Gastrocnemius medialis (tissue), 4 donors: ENCODE measurements at regions not wholly inside any gene's neighbourhood (a gene's known extent, or its start where the extent isn't known, plus 50 kb on each side); places are given as distances from the start of the nearest gene placed in this dataset.

ENCODE experiments used
- ATAC-seq, 2 donors: fragments of 150-250 bp; one replicate each; pipeline ENCODE4 v1.9.1; 2016
- DNase-seq, 2 donors: peaks; one replicate each; pipeline ENCODE4 v3.0.0-alpha.2; 2019
- H3K27ac ChIP-seq, 4 donors: fragments of 200-600 bp; sonication (generic); 1 replicate in 1 of 4; 2 replicates in 3 of 4; pipeline ENCODE4 v1.5.1; 2016 to 2018; ENCODE audit warnings: mild to moderate bottlenecking in 2 of 4, moderate library complexity in 1 of 4
- H3K27me3 ChIP-seq, 3 donors: fragments of 200-600 bp; sonication (generic) in 2 of 3; 1 replicate in 1 of 3; 2 replicates in 2 of 3; pipeline versions ENCODE4 v1.5.1 to v1.6.0; 2016 to 2019; ENCODE audit warnings: mild to moderate bottlenecking in 1 of 3, moderate library complexity in 1 of 3
- H3K36me3 ChIP-seq, 2 donors: fragments of 200-600 bp; sonication (generic) in 1 of 2; one replicate each; pipeline ENCODE4 v1.5.1; 2017 to 2018
- H3K4me1 ChIP-seq, 2 donors: fragments of 200-600 bp; sonication (generic) in 1 of 2; one replicate each; pipeline ENCODE4 v1.5.1; 2016 to 2017; ENCODE audit warnings: mild to moderate bottlenecking in 2 of 2
- H3K4me3 ChIP-seq, 4 donors: fragments of 200-600 bp; sonication (generic) in 3 of 4; 1 replicate in 1 of 4; 2 replicates in 3 of 4; pipeline ENCODE4 v1.5.1; 2016 to 2019; ENCODE audit warnings: mild to moderate bottlenecking in 2 of 4
- H3K9me3 ChIP-seq, 3 donors: fragments of 200-600 bp; sonication (generic) in 2 of 3; 1 replicate in 1 of 3; 2 replicates in 2 of 3; pipeline ENCODE4 v1.5.1; 2016 to 2019
- POLR2A ChIP-seq, 2 donors: fragments of 450-650 bp; IDR thresholded peaks; one replicate each; pipeline ENCODE4 v1.6.1; 2017; ENCODE audit warnings: antibody characterized with exemption in 2 of 2, mild to moderate bottlenecking in 2 of 2, moderate library complexity in 2 of 2
- in situ Hi-C, 4 donors: fragments of 200-750 bp; cut with MboI; loops; one replicate each; pipeline versions ENCODE4 v1.15.0 to v1.8.0; 2017; ENCODE audit warnings: low sequenced_read_pairs in 4 of 4
- intact Hi-C: fragments of 100-400 bp; cut with DNase I; formaldehyde crosslinking; loops from one replicate; pipeline ENCODE4 v1.15.1; 2023; ENCODE audit warnings: low total_unique reads
- TF ChIP-seq, protein P1 (sequence below), 5 experiments: fragments of 450-650 bp in 3 of 5; fragments of 200-600 bp in 2 of 5; sonication (generic) in 2 of 5; IDR thresholded peaks in 4 of 5; conservative IDR thresholded peaks in 1 of 5; 1 replicate in 4 of 5; 2 replicates in 1 of 5; pipeline ENCODE4 v1.5.1; 2016 to 2019; ENCODE audit warnings: antibody characterized with exemption in 5 of 5, mild to moderate bottlenecking in 3 of 5, moderate library complexity in 3 of 5

DNA sequence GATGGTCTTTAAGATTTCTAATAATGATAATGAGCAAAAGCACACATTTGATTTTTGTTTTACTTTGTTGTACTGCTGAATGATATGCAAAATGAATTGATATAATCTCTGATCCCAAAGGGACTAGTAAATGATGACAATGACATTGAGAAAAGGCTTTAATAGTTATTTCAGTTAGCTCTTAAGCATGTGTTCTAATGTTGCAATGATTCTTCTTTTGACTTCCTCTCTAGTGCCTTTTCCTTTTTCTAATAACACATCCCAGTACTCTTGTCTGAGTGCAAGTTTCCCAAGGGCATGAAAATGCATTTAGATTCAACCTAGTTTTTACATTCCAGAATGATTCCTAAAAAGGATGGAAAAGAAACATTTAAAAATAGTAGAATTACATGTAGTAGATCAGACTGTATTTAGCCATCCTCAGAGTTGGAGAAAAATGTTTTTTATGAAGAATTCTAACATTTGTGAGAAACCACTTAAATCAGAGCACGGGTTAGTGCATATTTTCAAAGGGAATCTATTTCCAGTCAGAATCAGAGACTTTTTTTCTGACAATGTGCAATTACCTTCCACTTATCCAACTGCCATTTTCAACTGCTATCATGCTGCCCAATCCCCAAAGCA lies 508.8 kb downstream of the C4orf33 start:
- Histone ChIP-seq H3K27me3 (no peaks in the 10 kb centered on the region), H3K4me1 (no peaks in the 10 kb centered on the region), H3K4me3 (no peak overlapping the region), H3K9me3 (no peaks in the 10 kb centered on the region), H3K36me3 (no peaks in the 10 kb centered on the region), H3K27ac (no peak overlapping the region)
- no peak for DNase-seq
- in situ Hi-C loops, result no loop called here
- intact Hi-C loops, result no loop called here
- ATAC-seq, result no peak
- TF ChIP-seq, protein P1, sequence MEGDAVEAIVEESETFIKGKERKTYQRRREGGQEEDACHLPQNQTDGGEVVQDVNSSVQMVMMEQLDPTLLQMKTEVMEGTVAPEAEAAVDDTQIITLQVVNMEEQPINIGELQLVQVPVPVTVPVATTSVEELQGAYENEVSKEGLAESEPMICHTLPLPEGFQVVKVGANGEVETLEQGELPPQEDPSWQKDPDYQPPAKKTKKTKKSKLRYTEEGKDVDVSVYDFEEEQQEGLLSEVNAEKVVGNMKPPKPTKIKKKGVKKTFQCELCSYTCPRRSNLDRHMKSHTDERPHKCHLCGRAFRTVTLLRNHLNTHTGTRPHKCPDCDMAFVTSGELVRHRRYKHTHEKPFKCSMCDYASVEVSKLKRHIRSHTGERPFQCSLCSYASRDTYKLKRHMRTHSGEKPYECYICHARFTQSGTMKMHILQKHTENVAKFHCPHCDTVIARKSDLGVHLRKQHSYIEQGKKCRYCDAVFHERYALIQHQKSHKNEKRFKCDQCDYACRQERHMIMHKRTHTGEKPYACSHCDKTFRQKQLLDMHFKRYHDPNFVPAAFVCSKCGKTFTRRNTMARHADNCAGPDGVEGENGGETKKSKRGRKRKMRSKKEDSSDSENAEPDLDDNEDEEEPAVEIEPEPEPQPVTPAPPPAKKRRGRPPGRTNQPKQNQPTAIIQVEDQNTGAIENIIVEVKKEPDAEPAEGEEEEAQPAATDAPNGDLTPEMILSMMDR (IDR thresholded peaks at IDR 0.05 in 4 of 5, conservative IDR thresholded peaks at IDR 0.05 in 1 of 5), result no peak
- no peak for TF ChIP-seq POLR2A (IDR thresholded peaks at IDR 0.05)

DNA sequence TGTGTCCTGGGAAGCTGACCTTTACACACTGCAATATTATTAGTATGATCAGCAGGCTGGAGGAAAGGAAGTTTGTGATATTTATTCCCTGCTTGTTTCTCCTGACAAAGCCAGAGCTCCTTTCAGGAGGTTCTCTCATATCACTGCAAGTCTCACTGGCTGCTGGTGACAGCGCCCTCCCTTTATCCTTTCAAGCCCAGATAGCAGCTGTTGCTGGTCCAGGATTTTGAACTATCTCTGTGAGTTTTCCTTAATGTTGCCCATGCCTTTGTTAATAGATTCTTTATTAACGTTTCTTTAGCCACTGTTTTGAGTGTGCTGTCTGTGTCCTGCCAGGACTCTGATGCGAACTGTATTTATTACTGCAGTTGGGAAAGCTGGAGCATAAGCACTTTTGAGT lies 518.7 kb downstream of the C4orf33 start:
- ATAC-seq, result no peak
- H3K27ac ChIP-seq, result no peak overlapping the region
- in situ Hi-C loops, result no loop called here
- intact Hi-C loops, result no loop called here
- H3K4me1 ChIP-seq, result no peaks in the 10 kb centered on the region
- no peaks in the 10 kb centered on the region for H3K9me3 ChIP-seq
- no peak overlapping the region for H3K4me3 ChIP-seq
- TF ChIP-seq, protein P1 (IDR thresholded peaks at IDR 0.05 in 4 of 5, conservative IDR thresholded peaks at IDR 0.05 in 1 of 5), result no peak
- TF ChIP-seq POLR2A (IDR thresholded peaks at IDR 0.05), result no peak
- H3K27me3 ChIP-seq, result no peaks in the 10 kb centered on the region
- H3K36me3 ChIP-seq, result no peaks in the 10 kb centered on the region
- no peak for DNase-seq

DNA sequence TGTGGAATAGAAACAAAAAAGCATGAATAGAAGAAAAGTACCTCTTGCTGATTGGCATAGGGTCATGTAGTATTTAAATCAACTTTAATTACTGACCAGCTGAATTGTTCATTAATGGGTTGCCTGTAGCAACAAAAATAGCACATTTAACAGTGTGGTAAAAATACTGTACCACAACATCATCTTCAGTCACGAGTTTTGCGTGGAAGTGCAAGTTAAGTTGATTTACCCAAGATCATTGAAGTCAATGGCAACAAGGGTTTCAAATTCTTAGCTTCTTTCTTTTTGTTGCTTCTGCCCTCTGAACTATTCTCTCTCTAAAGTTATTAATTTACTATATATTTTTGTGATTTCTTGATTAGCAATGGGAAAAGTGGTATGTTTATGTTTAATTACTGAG lies 526.6 kb downstream of the C4orf33 start:
- ATAC-seq (no peak), DNase-seq (no peak)
- no peak overlapping the region for H3K4me3 ChIP-seq
- H3K9me3 ChIP-seq, result no peaks in the 10 kb centered on the region
- H3K27me3 ChIP-seq, result no peaks in the 10 kb centered on the region
- H3K27ac ChIP-seq, result no peak overlapping the region
- intact Hi-C loops, result no loop called here
- in situ Hi-C loops, result no loop called here
- H3K36me3 ChIP-seq, result no peaks in the 10 kb centered on the region
- TF ChIP-seq, protein P1 (IDR thresholded peaks at IDR 0.05 in 4 of 5, conservative IDR thresholded peaks at IDR 0.05 in 1 of 5), result no peak
- TF ChIP-seq POLR2A (IDR thresholded peaks at IDR 0.05), result no peak
- no peaks in the 10 kb centered on the region for H3K4me1 ChIP-seq

DNA sequence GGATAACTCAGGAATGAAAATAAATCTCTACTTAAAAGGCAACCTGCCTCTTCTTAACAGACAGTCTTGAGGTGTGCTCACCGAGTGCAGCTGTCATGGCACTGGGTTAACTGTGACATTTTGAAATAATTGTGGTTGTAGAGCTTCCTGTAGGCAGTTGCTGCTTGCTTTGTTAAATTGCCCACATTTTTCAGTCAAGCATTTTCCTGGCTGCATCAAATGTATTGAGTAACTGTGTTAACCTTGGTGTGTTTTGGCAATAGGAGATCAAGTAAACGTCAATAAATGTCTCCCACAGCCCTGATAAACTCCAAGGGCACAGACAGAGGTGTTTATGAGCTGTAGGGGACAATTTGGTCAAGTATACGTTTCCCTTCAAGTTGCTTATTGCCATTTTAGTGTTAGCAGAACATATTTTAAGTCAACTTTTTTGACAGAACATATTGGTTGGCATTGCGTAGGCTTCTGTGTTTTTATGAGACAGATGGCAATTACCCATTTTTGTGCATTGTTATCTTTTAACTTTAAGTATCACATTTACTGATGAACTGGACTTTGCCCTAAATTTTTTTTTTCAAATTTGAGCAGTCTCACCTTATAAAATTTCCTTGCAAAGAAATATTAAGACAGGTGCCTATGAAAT lies 527.4 kb downstream of the C4orf33 start:
- no peak for ATAC-seq
- intact Hi-C loops, result no loop called here

More for the DNA sequence above, 527.4 kb downstream of the C4orf33 start:
- in situ Hi-C loops, result no loop called here
- Histone ChIP-seq H3K36me3 (no peaks in the 10 kb centered on the region), H3K4me1 (no peaks in the 10 kb centered on the region), H3K4me3 (no peak overlapping the region), H3K27me3 (no peaks in the 10 kb centered on the region), H3K27ac (no peak overlapping the region), H3K9me3 (no peaks in the 10 kb centered on the region)
- no peak for DNase-seq
- TF ChIP-seq, protein P1 (IDR thresholded peaks at IDR 0.05 in 4 of 5, conservative IDR thresholded peaks at IDR 0.05 in 1 of 5), result no peak
- no peak for TF ChIP-seq POLR2A (IDR thresholded peaks at IDR 0.05)
